Left renal cortex interstitium (tissue), 4 donors: ENCODE measurements at regions not wholly inside any gene's neighbourhood (a gene's known extent, or its start where the extent isn't known, plus 50 kb on each side); places are given as distances from the start of the nearest gene placed in this dataset.

Source experiments
- DNase-seq, 4 donors: peaks; one replicate each; pipeline ENCODE4 v3.0.0-alpha.2; 2013; ENCODE audit warnings: low read depth in 4 of 4, low spot score in 2 of 4, missing footprints in 1 of 4

DNA sequence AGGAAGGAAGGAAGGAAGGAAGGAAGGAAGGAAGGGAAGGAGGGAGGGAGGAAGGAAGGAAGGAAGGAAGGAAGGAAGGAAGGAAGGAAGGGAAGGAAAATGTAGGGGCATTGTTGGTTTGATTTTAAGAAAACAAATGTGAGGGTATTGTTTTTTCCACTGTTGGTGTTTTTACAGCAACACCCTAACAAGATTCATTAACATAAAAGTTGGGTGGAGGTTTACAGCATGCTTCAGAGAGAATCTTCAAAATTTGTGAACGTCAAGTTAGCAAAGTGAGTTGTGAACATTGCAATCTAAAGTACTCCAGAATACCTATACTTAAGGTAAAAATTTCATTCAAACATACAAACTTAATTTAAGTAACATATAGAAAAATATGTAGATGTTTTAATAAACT lies 200.2 kb upstream of the ID4 start:
- no peak for DNase-seq

DNA sequence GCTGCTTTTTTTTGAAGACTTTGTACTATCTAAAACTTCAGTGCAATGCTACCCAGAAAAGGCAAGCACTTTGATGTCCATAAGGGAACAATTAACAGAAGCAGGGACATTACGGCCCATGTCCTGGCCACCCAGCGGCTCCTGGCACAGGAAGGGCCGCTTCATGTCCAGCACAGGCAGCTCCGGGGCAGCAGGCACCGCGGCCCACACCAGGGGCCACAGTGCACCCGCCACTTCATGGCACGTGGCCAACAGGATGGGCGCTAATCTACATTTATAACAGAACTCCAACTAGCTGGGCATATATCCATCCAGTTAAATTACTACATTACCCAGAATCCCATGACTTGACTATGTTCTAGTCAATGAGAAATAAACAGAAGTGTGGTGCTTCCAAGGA lies 198.2 kb upstream of the ID4 start:
- DNase-seq = no peak

DNA sequence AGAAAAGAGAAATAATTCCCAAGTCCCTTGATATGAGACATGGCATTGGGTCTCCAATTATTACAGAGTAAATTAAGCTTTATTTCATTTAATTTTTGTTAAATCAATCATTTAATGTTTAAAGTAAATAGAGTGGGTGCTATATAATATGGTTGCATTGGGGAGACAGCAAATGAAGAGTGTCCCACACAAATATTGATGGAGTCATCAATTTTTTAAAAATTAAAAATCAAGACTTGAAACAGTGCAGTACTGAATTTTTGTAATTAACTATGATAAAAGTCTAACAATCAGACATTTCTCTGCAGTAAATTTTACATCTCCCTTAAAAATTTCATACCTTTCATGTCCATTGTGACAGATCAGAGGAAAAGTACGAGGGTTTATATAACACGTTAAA lies 193.9 kb upstream of the ID4 start:
- DNase-seq = no peak

DNA sequence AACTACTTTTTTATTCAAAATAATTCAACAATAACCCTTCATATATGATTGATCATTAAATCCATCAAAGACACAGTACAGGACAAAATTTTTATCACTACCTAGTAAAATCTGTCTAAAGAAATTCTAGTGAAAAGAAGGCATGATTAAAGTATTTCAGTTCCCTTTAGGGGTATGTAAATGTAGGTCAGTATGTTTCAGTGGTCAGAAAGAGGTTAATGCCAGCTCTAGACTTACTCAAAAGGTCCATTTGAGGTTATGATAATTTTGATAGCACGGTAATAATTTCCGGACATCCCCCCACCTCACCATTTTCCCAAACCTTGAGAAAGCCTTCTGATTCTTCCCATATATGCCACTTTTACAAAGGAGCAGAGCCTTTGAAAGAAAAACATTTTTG lies 193.5 kb upstream of the ID4 start:
- DNase-seq = no peak

DNA sequence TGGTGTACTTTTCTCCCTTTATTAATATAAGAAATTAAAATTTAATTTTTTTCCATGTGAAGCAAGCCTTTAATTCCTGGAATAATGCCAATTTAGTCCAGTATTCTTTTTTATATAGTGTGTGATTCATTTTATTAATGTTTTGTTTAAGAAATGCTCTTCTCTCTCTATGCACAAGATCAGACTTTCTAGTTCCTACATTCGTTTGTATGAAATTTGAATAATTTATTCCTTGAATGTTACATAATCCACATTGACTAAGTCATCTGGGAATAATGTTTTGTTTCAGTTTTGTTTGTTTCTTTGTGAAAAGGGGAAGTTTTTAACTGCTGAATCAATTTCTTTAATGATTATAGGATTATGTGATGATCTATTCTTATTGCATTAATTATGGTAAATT lies 181.4 kb upstream of the ID4 start:
- no peak for DNase-seq

DNA sequence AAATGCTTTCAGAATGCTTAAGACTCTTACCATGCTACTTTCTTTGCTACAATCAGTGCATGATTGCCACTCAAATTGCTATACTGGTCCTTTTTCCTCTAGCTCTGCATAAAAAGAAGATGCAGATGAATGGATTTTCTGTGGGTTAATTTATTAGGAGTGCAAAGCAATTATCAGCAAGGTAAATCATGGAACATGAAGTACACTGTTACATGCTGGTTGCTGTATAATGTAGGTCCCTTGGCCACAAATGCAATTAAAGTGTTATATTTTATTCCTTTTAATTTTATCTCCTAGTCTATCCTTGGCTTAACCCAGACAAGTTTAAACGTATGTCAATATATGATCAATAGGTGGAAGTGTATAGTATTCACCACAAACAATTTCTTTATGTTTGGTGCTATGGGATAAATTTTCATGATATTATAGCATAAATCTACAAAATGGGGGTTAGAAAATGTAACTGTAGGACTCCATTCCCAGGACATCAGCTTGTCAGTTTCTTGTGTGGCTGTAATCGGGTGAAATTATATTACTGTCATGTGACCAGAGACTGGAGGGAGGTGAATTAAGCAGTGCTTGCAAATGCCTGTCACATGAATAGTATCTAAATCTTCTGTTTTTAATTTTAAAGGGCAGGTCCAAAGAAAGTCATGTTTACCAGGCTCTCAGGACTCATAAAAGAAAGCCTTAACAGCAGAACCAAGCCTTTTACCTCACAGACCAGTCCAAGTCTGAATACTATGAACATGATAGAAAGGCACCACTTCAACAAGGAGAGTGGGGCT lies 176.9 kb upstream of the ID4 start:
- no peak for DNase-seq

DNA sequence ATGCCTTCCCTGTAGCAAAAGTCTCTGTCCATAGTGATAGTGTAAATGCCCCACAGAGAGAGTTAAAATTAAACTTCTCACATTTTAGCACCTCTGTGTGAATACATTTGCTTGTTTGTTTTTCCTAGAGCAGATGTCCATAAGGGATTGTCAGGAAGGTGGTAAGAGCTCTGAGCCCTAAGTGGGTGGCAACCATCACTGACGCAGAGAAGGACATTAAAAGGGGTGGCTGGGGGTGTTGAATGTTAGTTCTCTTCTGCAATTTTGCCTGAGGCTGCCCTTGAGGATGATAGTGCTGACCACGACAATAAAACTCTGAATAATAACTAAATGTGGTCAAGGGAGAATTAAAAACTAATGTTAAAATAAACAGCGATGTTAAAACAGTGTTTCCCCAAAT lies 174.3 kb upstream of the ID4 start:
- no peak for DNase-seq

DNA sequence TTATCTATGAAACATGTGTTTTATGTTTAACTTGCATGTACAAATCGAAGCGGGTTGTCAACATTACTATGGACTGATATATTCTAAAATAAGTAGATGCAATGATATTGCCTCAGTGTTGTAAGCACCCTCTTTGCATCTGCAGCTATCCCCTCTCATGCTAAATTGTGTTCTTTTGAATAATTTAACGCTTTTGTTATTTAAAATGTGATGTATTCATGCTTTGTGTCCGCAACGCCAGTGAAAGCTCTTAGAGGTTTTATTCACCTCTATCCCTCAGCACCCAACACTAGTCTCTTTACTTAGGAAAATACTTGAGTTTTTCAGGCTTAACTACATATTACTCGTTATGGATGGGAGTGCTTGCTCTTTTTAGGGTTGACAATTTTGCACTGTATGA lies 173.7 kb upstream of the ID4 start:
- DNase-seq = no peak

DNA sequence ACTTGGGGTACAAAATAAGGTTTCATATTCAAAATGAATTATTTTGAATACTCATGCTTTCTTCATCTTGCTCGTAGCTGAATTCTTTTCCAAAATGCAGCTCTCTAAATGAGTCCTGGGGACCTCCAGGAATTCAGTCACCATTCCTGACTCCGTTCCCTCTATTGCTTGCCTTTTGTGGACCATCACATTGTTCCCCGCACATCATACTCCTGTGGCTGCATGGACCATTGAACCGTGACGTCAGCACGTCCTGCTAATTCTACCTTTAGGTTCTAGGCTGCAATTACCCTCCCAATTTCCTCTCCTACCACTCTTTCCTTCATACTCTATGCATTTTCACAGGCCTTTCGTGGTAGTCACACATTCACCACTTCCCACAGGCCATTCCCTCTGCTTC lies 173.1 kb upstream of the ID4 start:
- DNase-seq = no peak

DNA sequence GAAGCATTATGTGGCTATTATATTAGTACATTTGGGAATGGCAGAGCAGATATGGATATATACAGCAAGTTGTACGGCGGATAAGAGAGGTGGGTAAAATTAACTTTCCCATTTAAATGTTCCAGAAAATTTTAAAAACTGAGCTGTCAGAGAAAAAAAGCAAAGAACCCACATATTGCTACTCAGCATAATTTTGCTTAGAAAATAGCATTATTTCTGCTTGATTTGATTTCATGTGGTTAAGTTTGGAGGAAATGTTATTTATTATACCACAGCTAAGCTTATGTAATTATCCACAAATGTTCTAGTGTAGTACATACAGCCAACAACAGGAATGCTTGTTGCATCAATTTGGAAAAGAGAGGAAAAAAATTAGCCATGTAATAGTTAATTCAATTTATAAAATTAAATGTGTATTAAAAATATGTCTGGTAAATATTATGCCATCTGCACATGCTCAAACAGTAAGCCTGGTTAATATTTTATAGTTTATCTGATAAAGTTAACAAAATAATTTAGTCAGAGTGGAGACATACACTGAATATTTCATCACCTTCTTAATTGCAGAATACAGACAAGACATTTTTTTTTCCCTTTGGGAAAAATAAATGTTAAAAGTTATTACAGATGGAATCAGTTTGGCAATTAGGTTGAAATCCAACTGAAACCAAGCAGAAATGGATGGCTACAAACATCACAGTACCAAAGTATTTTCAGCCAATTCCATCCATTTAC lies 172.1 kb upstream of the ID4 start:
- DNase-seq = no peak

DNA sequence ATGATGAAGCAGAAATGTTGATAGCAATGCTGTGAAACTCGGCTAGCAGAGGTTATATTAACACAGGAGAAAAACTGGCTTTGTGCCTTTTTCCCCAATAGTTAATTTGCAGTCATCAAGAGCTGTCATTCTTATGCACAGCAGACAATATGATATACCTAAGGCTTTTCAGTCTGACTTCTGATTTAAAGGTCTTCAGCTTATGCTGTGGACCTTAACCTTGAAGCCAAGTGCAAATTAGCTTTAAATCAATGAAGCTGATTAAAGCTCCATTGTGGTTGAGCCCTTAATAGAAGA lies 171.6 kb upstream of the ID4 start:
- no peak for DNase-seq

DNA sequence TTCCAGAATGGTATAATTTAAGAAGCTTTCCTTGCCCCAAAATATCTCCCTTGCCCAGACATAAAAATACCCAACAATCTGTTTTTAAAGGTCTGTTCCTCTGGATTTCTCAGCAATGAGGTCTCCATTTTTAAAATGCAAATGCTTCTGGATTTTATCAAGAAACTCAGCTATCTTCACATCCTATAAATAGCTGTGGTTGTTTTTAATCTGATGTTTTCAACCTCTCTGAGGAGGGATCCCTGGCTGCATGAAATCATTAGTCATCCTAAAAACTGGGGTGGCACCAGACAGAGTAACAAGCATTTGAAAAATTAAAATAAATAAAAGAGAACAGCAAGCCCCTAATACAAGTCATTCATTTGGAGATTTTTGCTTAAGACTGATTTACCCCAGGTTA lies 168.5 kb upstream of the ID4 start:
- DNase-seq = no peak

DNA sequence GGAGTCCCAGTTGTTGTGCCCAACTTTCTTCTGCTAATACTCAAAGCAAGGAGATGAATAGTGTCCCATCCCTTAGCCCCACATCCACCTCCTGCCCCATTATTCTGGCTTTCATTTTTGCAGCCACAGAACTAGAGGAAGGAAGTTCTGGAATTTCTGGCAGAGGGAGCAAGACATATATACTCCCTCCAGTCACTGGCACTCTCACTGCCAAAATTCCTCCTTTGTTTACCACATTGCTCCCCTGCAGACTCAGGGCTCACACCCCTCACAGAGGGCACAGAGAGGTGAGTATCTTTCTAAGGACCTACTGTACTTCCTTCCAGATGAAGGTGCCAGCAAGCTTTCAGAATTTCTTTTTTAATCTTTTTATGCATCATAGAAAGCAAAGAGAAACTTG lies 168.0 kb upstream of the ID4 start:
- no peak for DNase-seq

DNA sequence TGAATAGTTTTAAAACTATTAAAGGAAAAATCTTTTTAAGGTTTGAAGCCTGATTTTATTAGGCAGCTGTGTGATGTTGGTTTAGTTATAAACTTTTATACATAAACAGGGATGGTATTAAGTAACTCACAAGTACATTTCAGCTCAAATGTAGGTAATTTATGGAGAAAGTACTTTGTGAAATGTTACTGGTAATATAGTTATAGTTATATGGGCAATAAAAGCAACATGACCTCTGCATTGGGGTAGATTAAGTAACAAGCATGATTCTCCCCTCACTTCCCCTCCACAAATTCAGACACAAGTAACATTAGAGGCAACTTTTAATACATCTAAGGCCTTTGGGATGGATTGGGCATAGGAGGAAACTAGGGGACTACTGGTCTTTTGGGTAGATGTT lies 154.3 kb upstream of the ID4 start:
- DNase-seq = no peak

DNA sequence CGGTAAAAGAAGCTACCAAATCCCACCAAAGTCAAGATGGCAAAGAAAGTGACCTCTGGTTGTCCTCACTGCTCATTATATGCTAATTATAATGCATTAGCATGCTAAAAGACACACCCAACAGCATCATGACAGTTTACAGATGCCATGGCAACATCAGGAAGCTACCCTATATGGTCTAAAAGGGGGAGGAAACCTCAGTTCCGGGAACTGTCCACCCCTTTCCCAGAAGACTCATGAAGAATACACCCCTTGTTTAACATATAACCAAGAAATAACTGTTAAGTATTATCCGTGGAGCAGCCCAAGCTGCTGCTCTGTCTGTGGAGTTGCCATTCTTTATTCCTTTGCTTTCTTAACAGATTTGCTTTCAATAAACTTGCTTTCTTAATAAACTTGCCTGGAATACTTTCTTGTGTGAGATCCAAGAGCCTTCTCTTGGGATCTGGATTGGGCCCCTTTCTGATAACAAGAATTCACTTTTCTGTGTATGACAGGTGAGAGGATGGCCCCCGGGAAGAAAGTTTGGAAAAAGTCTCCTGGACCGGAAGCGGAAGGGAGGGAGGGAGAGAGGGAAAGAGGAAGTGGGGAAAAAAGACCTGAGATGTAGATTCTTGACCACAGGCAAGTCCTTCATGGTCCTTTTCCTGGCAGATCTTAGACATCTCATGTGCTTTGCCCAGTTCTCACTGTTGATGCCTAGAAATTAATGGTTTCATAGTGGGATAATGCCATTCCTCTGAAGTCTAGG lies 146.7 kb upstream of the ID4 start:
- no peak for DNase-seq

DNA sequence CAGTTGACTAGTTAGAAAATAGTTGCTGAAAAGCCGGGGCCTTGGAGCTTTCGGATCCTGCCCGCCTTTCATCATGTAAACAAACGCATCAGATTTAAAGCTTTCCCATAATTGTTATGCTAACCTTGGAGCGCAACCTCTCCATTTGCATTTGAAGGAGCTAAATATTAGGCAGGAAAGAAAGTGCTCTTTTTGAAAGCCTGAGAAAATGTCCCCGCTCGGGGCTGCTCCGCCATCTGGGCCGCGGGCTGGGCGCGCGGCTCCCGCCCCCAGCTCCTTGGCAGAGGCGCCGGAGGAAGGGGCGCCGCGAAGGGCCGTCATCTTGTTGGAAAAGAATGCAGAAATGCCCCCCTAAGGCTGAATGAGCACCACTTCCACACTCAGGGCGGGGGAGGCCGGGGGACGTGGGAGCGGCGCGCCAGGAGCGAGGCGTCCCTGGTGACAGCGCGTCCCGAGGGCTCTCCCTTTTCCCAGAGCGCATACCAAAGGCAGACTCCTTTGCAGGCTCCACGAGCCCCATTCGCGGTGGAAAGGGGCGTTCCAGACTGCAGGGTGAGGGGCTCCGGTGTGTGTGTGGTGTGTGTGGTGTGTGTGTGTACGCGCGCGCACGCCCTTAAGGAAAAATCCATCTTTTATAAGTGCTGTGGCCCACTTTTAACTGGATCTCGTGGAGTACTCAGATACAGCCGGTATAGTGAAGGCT lies 145.6 kb upstream of the ID4 start:
- DNase-seq = peak in 3 of 4 donors; percentile 54 to 65 (median 57)

DNA sequence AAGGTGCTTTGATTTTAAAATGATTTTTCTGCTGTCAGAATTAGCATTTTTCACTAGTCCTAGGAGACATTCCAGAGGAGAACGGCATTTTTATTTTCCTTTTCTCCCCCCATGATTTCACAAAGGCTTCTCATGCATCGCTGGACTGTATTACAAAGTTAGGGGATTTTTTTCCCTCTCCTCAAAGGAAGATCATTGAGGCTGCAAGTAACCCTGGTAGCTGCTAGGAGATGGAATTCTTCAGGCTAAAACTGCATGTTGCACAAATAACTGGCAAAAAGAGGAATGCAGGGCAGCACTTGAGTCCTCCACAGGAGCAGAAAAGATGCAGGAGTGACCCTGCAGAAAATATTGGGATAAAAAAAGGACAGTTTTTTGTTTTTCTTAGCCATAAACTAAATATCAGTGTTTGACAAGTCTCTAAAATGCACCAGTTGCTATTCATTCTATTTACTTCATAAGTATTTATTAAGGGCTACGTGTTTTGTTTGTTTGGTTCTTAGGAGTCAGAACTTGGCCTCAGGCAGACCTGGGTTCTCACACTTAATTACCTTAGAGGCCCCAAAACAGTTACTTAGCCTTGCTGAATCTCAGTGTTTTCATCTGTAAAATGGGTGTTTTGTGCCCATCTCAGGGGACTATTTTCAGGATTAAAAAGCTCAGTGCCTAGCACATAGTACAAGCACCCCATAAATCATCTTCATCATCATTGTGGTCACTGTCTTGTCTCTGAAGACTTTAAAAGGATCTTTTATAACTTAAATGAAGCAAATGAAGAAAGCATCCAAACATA lies 144.5 kb upstream of the ID4 start:
- no peak for DNase-seq

DNA sequence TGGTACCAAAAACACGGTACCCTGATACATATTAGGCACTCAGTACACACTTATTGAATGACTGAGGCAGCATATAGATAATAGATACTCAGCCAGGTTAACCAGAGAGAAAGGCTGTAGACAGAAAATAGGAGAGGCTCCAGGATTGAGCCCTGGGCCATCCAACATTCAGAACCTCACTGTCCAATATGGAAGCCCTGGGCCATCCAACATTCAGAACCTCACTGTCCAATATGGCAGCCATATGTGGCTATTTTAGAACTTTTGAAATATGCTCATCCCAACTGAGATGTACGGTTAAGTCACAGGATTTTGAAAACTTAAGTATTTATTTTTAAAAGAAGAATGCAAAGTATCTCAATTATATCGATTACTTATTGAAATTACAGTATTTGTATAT lies 142.5 kb upstream of the ID4 start:
- no peak for DNase-seq

DNA sequence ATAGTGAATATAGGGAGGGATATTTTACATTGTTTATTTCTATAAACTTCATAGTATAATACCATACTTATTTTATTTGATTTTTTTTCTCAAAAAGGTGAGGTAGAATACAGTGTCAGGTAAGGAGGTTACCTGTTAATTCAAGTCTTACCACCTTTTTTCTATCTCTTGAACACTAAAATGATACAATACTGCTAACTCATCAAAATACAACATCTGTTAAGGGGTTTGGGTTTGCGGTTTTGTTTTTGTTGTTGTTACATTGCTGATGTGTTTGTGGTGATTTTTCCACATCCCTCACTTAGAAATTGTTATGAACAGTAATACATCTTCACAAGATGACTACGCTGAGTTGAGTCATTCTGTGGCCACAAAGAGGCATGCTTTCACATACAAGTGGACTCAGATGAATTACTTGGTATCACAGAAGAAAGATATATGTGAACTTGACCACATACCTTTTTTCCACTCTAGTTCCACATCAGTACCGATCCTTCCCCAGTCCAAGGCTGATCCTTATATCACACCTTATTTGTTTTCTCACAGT lies 139.4 kb upstream of the ID4 start:
- no peak for DNase-seq

DNA sequence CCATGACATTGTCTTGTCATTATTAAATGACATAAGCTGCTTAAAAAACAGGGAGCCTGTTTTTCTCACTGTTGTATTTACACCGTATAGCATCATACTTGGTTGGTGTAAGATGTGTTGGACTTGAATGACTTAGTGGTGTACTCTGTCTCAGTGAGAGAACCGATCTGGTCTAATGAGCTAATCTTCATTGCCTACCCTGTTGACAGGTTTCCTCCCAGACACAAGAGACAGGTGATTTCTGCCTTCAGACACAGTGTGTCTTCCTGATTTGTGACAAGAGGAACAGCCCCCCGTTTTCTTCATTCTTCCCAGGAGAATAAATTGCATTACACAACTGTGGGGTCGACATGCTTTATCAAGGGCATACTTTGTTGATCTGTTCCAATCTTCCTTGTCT lies 137.2 kb upstream of the ID4 start:
- DNase-seq = no peak
